IPS DF 6.9 (cell line): ENCODE measurements at regions not wholly inside any gene's neighbourhood (a gene's known extent, or its start where the extent isn't known, plus 50 kb on each side); places are given as distances from the start of the nearest gene placed in this dataset.

Experiments
- DNase-seq: peaks from one replicate; pipeline ENCODE4 v3.0.0-alpha.2; 2013; ENCODE audit warnings: low read depth, low spot score
- H3K27ac ChIP-seq: one replicate; pipeline ENCODE4 v1.5.1; 2013; ENCODE audit warnings: low read length, control low read depth
- H3K27me3 ChIP-seq: 2 replicates; pipeline ENCODE4 v1.6.1; 2013; ENCODE audit warnings: mild to moderate bottlenecking, low read length; ENCODE audit not compliant: control insufficient read depth, insufficient read depth
- H3K36me3 ChIP-seq: 2 replicates; pipeline ENCODE4 v1.6.1; 2013; ENCODE audit warnings: low read length; ENCODE audit not compliant: control insufficient read depth, insufficient read depth
- H3K4me1 ChIP-seq: 2 replicates; pipeline ENCODE4 v1.6.1; 2013; ENCODE audit warnings: low read length; ENCODE audit not compliant: control insufficient read depth, insufficient read depth
- H3K4me3 ChIP-seq: 2 replicates; pipeline ENCODE4 v1.5.1; 2013; ENCODE audit warnings: mild to moderate bottlenecking, low read length
- H3K9me3 ChIP-seq: 2 replicates; pipeline ENCODE4 v1.6.1; 2013; ENCODE audit warnings: low read length, inconsistent platforms; ENCODE audit not compliant: control insufficient read depth, insufficient read depth
- WGBS: extraction: QIAGEN DNeasy Blood & Tissue Kit; methylation state at CpG from one replicate; pipeline ENCODE4 v1.1.7; 2013; ENCODE audit warnings: mixed read lengths, missing lambda C conversion rate; ENCODE audit not compliant: insufficient read length, insufficient coverage; 5-methylcytosine and 5-hydroxymethylcytosine counted together

DNA sequence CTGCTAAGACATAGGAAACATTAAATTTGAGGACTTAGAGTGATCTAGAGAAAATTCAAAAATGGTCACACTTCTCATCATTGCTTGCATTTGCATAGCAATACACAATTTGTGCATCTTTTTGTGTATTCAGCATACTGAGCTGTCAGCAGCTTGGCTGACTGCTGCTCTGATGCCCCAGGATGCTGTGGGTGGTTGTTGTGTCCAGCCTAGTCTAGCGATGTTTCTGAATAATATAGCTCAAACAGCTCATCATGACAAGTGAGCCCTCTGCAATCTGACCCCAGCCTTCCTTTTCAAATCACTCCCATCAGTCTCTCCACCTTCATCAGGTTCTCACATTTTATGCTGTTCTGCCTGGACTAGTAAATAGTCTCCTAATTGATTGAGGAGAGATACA is 483.7 kb upstream of the SPHKAP start:
- H3K9me3 ChIP-seq, result no peaks in the 10 kb centered on the region
- H3K27ac ChIP-seq, result no peak overlapping the region
- no peak overlapping the region for H3K4me3 ChIP-seq
- H3K36me3 ChIP-seq, result no peaks in the 10 kb centered on the region
- H3K27me3 ChIP-seq, result no peaks in the 10 kb centered on the region
- no CpG with 5 or more reads among the region's 1 CpG for WGBS
- H3K4me1 ChIP-seq, result no peaks in the 10 kb centered on the region
- no peak for DNase-seq

- DNase-seq, result no peak
- Histone ChIP-seq H3K4me3 (no peak overlapping the region), H3K27ac (no peak overlapping the region), H3K9me3 (no peaks in the 10 kb centered on the region), H3K4me1 (no peaks in the 10 kb centered on the region), H3K36me3 (no peaks in the 10 kb centered on the region), H3K27me3 (no peaks in the 10 kb centered on the region)
- no CpG with 5 or more reads among the region's 5 CpGs for WGBS
These were observed 477.5 kb upstream of the SPHKAP start for GRCh38 chr2:228658998-228659397.

- no peak for DNase-seq
- H3K27me3 ChIP-seq, result no peaks in the 10 kb centered on the region
- H3K36me3 ChIP-seq, result no peaks in the 10 kb centered on the region
- no peak overlapping the region for H3K4me3 ChIP-seq
- no CpG with 5 or more reads among the region's 6 CpGs for WGBS
- no peaks in the 10 kb centered on the region for H3K4me1 ChIP-seq
- no peak overlapping the region for H3K27ac ChIP-seq
- no peaks in the 10 kb centered on the region for H3K9me3 ChIP-seq
These were observed 476.4 kb upstream of the SPHKAP start for GRCh38 chr2:228657807-228658402.

GRCh38 chr2:228655331-228655730 is 473.8 kb upstream of the SPHKAP start:
- Histone ChIP-seq H3K9me3 (no peaks in the 10 kb centered on the region), H3K27ac (no peak overlapping the region), H3K36me3 (no peaks in the 10 kb centered on the region), H3K4me3 (no peak overlapping the region), H3K27me3 (no peaks in the 10 kb centered on the region), H3K4me1 (no peaks in the 10 kb centered on the region)
- no peak for DNase-seq
- no CpG with 5 or more reads among the region's 2 CpGs for WGBS

DNA sequence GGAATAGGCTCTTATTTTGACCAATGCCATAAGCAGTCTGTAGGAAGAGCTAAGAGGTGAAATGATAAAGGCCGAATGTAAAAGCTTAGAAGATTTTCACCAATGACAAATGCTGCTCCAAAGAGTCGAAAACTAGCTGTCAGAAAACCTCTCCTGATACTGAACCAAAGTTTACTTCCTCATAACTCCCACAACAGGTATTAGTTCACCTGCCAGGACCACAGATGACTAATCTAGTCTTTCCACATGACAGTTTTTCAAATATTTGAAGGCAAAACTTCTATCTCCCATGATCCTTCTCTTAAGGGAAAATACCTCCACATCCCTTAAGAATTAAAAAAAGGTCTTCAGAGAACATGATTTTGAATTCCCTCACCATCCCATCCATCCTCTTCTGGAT is 473.2 kb upstream of the SPHKAP start:
- WGBS, result no CpG with 5 or more reads among the region's 2 CpGs
- Histone ChIP-seq H3K36me3 (no peaks in the 10 kb centered on the region), H3K9me3 (no peaks in the 10 kb centered on the region), H3K4me3 (no peak overlapping the region), H3K4me1 (no peaks in the 10 kb centered on the region), H3K27me3 (no peaks in the 10 kb centered on the region), H3K27ac (no peak overlapping the region)
- no peak for DNase-seq

DNA sequence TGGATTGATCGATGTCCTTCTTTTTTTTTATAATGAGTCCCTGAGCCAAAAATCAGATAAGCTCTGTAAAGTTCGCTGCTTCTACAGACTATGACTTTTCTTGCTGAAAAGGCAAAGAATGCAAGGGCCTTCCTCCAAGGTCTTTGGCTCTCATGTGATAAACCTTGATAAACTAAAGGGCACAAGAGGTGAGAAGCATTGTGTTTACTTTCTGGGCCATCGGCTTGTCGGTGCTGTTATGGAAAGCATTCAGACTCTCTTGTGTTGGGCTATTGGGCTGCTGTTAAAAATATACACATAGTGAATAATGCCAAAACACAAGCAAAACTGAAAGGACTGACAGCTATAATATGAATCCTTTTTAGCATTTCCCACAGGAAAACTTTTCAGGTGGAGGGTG is 472.4 kb upstream of the SPHKAP start:
- no peaks in the 10 kb centered on the region for H3K27me3 ChIP-seq
- no peak overlapping the region for H3K27ac ChIP-seq
- H3K36me3 ChIP-seq, result no peaks in the 10 kb centered on the region
- H3K9me3 ChIP-seq, result no peaks in the 10 kb centered on the region
- no CpG with 5 or more reads among the region's 4 CpGs for WGBS
- no peak overlapping the region for H3K4me3 ChIP-seq
- no peaks in the 10 kb centered on the region for H3K4me1 ChIP-seq
- DNase-seq, result no peak

GRCh38 chr2:228652366-228652765 is 470.9 kb upstream of the SPHKAP start:
- H3K4me3 ChIP-seq, result no peak overlapping the region
- no peaks in the 10 kb centered on the region for H3K36me3 ChIP-seq
- H3K4me1 ChIP-seq, result no peaks in the 10 kb centered on the region
- no peaks in the 10 kb centered on the region for H3K27me3 ChIP-seq
- no peak overlapping the region for H3K27ac ChIP-seq
- DNase-seq, result no peak
- WGBS, result no CpG with 5 or more reads among the region's 3 CpGs
- no peaks in the 10 kb centered on the region for H3K9me3 ChIP-seq

DNA sequence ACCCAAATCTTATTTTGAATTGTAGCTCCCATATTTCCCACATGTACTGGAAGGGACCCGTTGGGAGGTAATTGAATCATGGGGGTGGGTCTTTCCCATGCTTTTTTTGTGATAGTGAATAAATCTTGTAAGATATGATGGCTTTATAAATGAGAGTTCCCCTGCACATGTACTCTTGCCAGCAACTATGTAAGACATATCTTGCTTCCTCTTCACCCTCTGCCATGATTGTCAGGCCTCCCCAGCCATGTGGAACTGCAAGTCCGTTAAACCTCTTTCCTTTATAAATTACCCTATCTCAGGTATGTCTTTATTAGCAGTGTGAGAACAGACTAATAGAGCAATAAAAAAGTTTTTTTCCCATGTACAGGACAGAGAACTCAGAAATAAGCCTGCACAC is 468.4 kb upstream of the SPHKAP start:
- Histone ChIP-seq H3K36me3 (no peaks in the 10 kb centered on the region), H3K9me3 (no peaks in the 10 kb centered on the region), H3K27ac (no peak overlapping the region), H3K27me3 (no peaks in the 10 kb centered on the region), H3K4me3 (no peak overlapping the region), H3K4me1 (no peaks in the 10 kb centered on the region)
- DNase-seq, result no peak
- no CpG with 5 or more reads among the region's 2 CpGs for WGBS

DNA sequence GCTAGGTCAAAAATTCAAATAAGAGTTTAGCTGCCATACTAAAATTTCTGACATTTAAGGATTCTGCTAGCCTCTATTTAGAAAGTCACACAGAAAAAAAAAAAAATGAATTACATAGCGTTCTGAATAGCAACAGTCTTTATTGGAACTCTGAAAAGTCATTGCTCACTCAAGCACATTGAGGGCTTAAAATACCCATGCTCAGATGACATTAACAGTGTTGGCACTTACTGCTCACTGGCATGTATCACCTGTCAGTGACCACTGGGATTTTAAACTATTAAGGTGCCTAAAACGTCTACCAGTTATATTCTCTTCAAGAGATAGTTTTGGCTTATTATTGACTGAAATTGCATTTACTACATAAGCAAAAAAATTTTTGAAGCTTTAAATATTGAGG is 468.0 kb upstream of the SPHKAP start:
- no peak overlapping the region for H3K27ac ChIP-seq
- no peaks in the 10 kb centered on the region for H3K4me1 ChIP-seq

GRCh38 chr2:228648541-228648940 is 467.1 kb upstream of the SPHKAP start:
- no peaks in the 10 kb centered on the region for H3K36me3 ChIP-seq
- DNase-seq, result no peak
- no peak overlapping the region for H3K27ac ChIP-seq
- H3K4me1 ChIP-seq, result no peaks in the 10 kb centered on the region
- WGBS, result no CpG with 5 or more reads among the region's 2 CpGs
- no peaks in the 10 kb centered on the region for H3K27me3 ChIP-seq
- H3K4me3 ChIP-seq, result no peak overlapping the region
- no peaks in the 10 kb centered on the region for H3K9me3 ChIP-seq

More for the DNA sequence above, 468.0 kb upstream of the SPHKAP start:
- Histone ChIP-seq H3K36me3 (no peaks in the 10 kb centered on the region), H3K4me3 (no peak overlapping the region), H3K27me3 (no peaks in the 10 kb centered on the region), H3K9me3 (no peaks in the 10 kb centered on the region)
- WGBS, result no CpG with 5 or more reads among the region's 2 CpGs
- DNase-seq, result no peak

GRCh38 chr2:228646061-228646460 is 464.6 kb upstream of the SPHKAP start:
- no CpG with 5 or more reads among the region's 1 CpG for WGBS

More at GRCh38 chr2:228646061-228646460, 464.6 kb upstream of the SPHKAP start:
- Histone ChIP-seq H3K27ac (no peak overlapping the region), H3K27me3 (no peaks in the 10 kb centered on the region), H3K4me1 (no peaks in the 10 kb centered on the region), H3K9me3 (no peaks in the 10 kb centered on the region), H3K36me3 (no peaks in the 10 kb centered on the region), H3K4me3 (no peak overlapping the region)
- DNase-seq, result no peak
